Endothelial cell of umbilical vein (primary cell): ENCODE measurements at regions not wholly inside any gene's neighbourhood (a gene's known extent, or its start where the extent isn't known, plus 50 kb on each side); places are given as distances from the start of the nearest gene placed in this dataset.

ENCODE experiments used
- BruUV-seq: library from RNA; stranded (reverse); fragments of 400-500 nt; replicated peaks from 2 replicates; lab custom pipeline; 2021; lab: Mats Ljungman, UMichigan
- CTCF ChIA-PET: fragments of 300-600, 350-600 bp; sonication (Branson Sonifier 250); formaldehyde crosslinking; loops from one replicate; lab custom pipeline; 2021; ENCODE audit warnings: antibody characterized with exemption, inconsistent platforms; lab: Charles Lee
- POLR2A ChIA-PET: fragments of 300-600, 350-600 bp; sonication (Branson Sonifier 250); formaldehyde crosslinking; loops from one replicate; lab custom pipeline; 2021; ENCODE audit warnings: antibody characterized with exemption, inconsistent platforms; lab: Charles Lee
- DNase-seq: peaks from one replicate; pipeline ENCODE4 v3.0.0-alpha.2; 2011; ENCODE audit warnings: low read depth, low spot score
- FAIRE-seq: peaks from 2 replicates; lab custom pipeline; 2011; peaks lifted over from hg19 to GRCh38; lab: Jason Lieb, UNC
- H2AFZ ChIP-seq: 2 replicates; pipeline ENCODE4 v1.6.0; 2012; ENCODE audit warnings: low read depth, low read length, control low read depth, inconsistent platforms
- H3K27ac ChIP-seq: 2 replicates; pipeline ENCODE4 v1.5.1; 2011; ENCODE audit warnings: low read depth, mild to moderate bottlenecking, control low read depth, low read length, moderate library complexity; ENCODE audit not compliant: insufficient read depth
- H3K27me3 ChIP-seq, 2 experiments: 2 replicates each; pipeline versions ENCODE4 v1.6.0 to v1.6.1; 2011; ENCODE audit warnings: low read length in 2 of 2, mixed read lengths in 1 of 2; ENCODE audit not compliant: control insufficient read depth in 2 of 2, insufficient read depth in 2 of 2
- H3K36me3 ChIP-seq, 2 experiments: 2 replicates in 1 of 2; 3 replicates in 1 of 2; pipeline ENCODE4 v1.5.1; 2011; ENCODE audit warnings: low read length in 2 of 2, mild to moderate bottlenecking in 1 of 2, moderate library complexity in 1 of 2; ENCODE audit not compliant: control insufficient read depth in 2 of 2, insufficient read depth in 2 of 2; ENCODE audit errors: extremely low read depth in 1 of 2
- H3K4me1 ChIP-seq: 3 replicates; pipeline ENCODE4 v1.5.1; 2011; ENCODE audit warnings: mild to moderate bottlenecking, low read length; ENCODE audit not compliant: control insufficient read depth, insufficient read depth; ENCODE audit errors: extremely low read depth
- H3K4me2 ChIP-seq: 2 replicates; pipeline ENCODE4 v1.6.1; 2011; ENCODE audit warnings: low read length, control low read depth, mixed read lengths; ENCODE audit not compliant: insufficient read depth
- H3K4me3 ChIP-seq, 3 experiments: fragments of 200-600 bp in 1 of 3; sonication (generic), shearing (Covaris generic) in 1 of 3; replicated peaks in 1 of 3; 2 replicates each; pipeline ENCODE4 v1.5.1; 2011 to 2016; ENCODE audit warnings: control low read depth in 3 of 3, low read length in 3 of 3, mild to moderate bottlenecking in 2 of 3, inconsistent platforms in 1 of 3, low read depth in 1 of 3, moderate library complexity in 1 of 3; ENCODE audit not compliant: insufficient read depth in 1 of 3
- H3K79me2 ChIP-seq: 2 replicates; pipeline ENCODE4 v1.6.0; 2012; ENCODE audit warnings: low read length, inconsistent platforms; ENCODE audit not compliant: control insufficient read depth, insufficient read depth
- H3K9ac ChIP-seq: replicated peaks from 2 replicates; pipeline ENCODE3; 2011; ENCODE audit warnings: low read length, control low read depth; ENCODE audit not compliant: insufficient read depth; ENCODE audit errors: extremely low read depth
- H3K9me1 ChIP-seq: replicated peaks from 3 replicates; pipeline ENCODE4 v1.6.0; 2011; ENCODE audit warnings: mild to moderate bottlenecking, low read length; ENCODE audit not compliant: control insufficient read depth, insufficient read depth; ENCODE audit errors: extremely low read depth
- H3K9me3 ChIP-seq: replicated peaks from 2 replicates; pipeline ENCODE4 v1.5.1; 2012; ENCODE audit warnings: low read length, inconsistent platforms; ENCODE audit not compliant: control insufficient read depth, insufficient read depth
- H4K20me1 ChIP-seq: replicated peaks from 2 replicates; pipeline ENCODE3; 2011; ENCODE audit warnings: mild to moderate bottlenecking, low read length; ENCODE audit not compliant: control insufficient read depth, insufficient read depth; ENCODE audit errors: extremely low read depth
- CTCF ChIP-seq, 2 donors: IDR thresholded peaks; 1 replicate in 1 of 2; 2 replicates in 1 of 2; pipeline ENCODE4 v1.5.1; 2011; ENCODE audit warnings: low read length in 2 of 2, mild to moderate bottlenecking in 2 of 2, moderate library complexity in 2 of 2, control low read depth in 1 of 2, inconsistent platforms in 1 of 2, low read depth in 1 of 2; ENCODE audit not compliant: insufficient read depth in 1 of 2; ENCODE audit errors: extremely low read depth in 1 of 2
- FOS ChIP-seq: IDR thresholded peaks from 2 replicates; pipeline ENCODE4 v1.6.1; 2011; ENCODE audit warnings: mild to moderate bottlenecking, low read length, moderate library complexity, borderline replicate concordance; ENCODE audit not compliant: insufficient read depth
- GATA2 ChIP-seq: IDR thresholded peaks from 2 replicates; pipeline ENCODE4 v1.7.0; 2011; ENCODE audit warnings: low read depth, mild to moderate bottlenecking, moderate library complexity, mixed read lengths, low read length; ENCODE audit not compliant: insufficient read length, insufficient read depth
- JUN ChIP-seq: IDR thresholded peaks from 2 replicates; pipeline ENCODE4 v1.6.1; 2011; ENCODE audit warnings: borderline replicate concordance, low read depth; ENCODE audit not compliant: insufficient read length, insufficient read depth
- dilution Hi-C: fragments of 300-500 bp; cut with MboI; formaldehyde crosslinking; loops from one replicate; pipeline ENCODE4 v1.15.0; 2019; ENCODE audit warnings: low sequenced_read_pairs; ENCODE audit not compliant: extremely low pct_ligation_motif_present
- intact Hi-C: fragments of 100-400 bp; cut with micrococcal nuclease; formaldehyde crosslinking; loops from one replicate; pipeline ENCODE4 v1.10.0; 2022

GRCh38 chr13:106372199-106373155, 163.0 kb downstream of the EFNB2 start:
- dilution Hi-C loops: no loop called here
- H3K79me2 ChIP-seq: no peaks in the 10 kb centered on the region
- H3K9me1 ChIP-seq: no peaks in the 10 kb centered on the region
- peak overlapping the region; percentile 73 for H3K4me2 ChIP-seq
- no peaks in the 10 kb centered on the region for H3K36me3 ChIP-seq
- intact Hi-C loops: loop anchor here (1.0 to 10.0 kb wide), 9 partner anchors 23 to 928 kb away; no protein-coding TSS in a partner anchor
- H3K27me3 ChIP-seq: no peaks in the 10 kb centered on the region
- H3K9ac ChIP-seq: peak overlapping the region; percentile 60
- no peak overlapping the region for H3K4me3 ChIP-seq
- H3K4me1 ChIP-seq: peaks cover 47% of the 10 kb centered on the region
- CTCF ChIA-PET: no interaction called here
- H4K20me1 ChIP-seq: no peaks in the 10 kb centered on the region
- DNase-seq: peak; percentile 95
- H3K9me3 ChIP-seq: no peaks in the 10 kb centered on the region
- POLR2A ChIA-PET: interaction anchor here (1.0 kb wide), 1 partner anchor 23 kb away, joined by 3 read pairs; no protein-coding TSS in a partner anchor
- peak; percentile 72 for FAIRE-seq
- TF ChIP-seq FOS (peak; percentile 37), JUN (peak; percentile 59), GATA2 (peak; percentile 72), CTCF (IDR thresholded peaks at IDR 0.05; ENCODE audit: extremely low read depth in 1 of 2, insufficient read depth in 1 of 2, low read depth in 1 of 2, low read length in 2 of 2) (no peak)
- no peak overlapping the region for H2AFZ ChIP-seq
- BruUV-seq: TSS peak; percentile 10
- peak overlapping the region; percentile 66 for H3K27ac ChIP-seq
